ENCODE measurements at regions not wholly inside any gene's neighbourhood (a gene's known extent, or its start where the extent isn't known, plus 50 kb on each side); places are given as distances from the start of the nearest gene placed in this dataset.
"Not testable (repeated sequence)": the region's sequence is repeated elsewhere in the genome, so short reads cannot be mapped to it uniquely, and the experiment has no call there.

DNA sequence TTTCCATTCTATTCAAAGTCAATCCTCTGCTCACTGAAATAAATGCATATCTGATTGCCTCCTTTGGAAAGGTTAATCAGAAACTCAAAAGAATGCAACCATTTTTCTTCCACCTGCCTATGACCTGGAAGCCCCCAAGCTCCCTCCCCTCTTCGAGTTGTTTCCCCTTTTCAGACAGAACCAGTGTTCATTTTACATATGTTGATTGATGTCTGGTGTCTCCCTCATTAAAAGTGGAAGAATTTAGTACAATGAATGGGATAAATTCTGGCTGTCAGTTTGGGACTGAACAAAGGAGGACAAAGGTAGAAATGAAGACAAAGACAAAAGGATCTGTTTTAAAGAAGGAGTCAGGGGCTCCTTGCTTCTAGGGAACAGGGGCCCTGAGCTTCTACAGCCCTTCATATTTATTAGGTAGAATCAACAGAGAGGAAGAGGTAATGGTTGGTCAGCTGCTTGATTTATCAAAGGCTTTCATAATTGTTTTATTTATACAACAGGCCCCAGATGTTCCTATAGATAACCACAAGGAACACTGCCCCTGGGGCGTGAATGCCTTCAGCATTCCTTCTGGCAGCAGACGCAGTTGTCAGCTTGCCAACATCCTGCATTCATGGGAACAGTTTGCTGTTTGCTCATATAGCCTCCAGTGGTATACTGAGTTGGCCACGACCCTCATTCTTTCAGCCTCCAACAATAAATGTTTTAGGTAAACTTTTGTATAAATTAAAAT lies 949.8 kb upstream of the LRATD1 start:
- DNase-seq (ENCODE audit: low read depth in 2 of 2), result no peak

DNA sequence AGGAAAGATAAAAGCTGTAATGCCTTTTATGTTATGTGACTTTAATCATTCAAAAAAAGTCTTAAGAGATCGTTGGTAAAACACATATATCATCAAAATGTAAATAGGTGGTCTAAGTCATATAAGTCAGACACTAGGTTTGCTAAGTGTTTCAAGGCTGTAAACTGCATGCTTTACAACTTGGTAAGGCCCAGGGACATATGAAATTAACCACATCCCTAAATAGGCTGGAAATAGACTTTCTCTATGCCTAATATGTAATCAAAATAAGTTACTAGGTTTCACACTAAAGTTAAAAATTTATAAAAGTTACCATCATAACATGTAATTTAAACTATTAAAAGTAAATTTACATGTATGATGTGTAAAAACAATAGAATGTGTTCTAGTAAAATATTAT lies 946.3 kb upstream of the LRATD1 start:
- DNase-seq (ENCODE audit: low read depth in 2 of 2), result no peak

DNA sequence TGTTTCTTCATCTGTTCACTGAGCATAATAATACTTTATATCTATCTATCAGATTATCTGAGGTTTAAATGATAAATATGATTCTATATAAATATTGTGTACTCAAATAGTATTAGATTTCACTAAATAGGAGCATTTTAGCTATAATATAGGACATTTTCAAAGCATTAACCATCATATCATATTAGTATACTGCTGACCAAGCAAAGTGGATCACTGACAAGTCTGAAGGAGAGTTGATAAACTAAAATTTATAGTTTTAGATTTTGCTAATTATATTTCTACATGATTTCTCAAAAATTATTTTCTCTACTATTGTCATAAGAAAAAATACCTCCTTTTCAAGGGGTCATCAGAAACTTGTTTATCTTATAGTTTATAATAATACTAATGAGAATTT lies 937.8 kb upstream of the LRATD1 start:
- no peak for DNase-seq (ENCODE audit: low read depth in 2 of 2)

DNA sequence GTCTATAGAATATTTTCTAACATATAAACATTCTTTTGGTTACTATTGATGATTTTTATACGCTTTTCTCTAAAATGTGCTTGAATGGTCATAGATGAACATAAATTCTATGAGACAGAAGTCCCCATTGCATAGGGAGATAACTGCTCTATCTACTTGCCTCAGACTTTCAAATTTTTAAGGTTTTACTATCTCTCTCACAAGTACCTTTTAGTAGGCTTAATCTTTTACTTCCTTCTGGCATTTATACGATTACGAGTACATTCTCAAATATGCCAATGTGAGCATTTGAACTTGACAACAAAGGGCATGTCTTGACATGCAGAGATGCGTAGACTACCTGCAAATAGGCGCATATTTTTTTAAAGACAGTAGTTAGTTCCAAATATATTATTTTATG lies 935.9 kb upstream of the LRATD1 start:
- DNase-seq (ENCODE audit: low read depth in 2 of 2), result no peak

GRCh38 chr2:13698847-13699246 lies 933.7 kb upstream of the LRATD1 start:
- DNase-seq (ENCODE audit: low read depth in 2 of 2), result no peak

GRCh38 chr2:13699939-13700338 lies 932.6 kb upstream of the LRATD1 start:
- DNase-seq (ENCODE audit: low read depth in 2 of 2), result not testable (repeated sequence)

DNA sequence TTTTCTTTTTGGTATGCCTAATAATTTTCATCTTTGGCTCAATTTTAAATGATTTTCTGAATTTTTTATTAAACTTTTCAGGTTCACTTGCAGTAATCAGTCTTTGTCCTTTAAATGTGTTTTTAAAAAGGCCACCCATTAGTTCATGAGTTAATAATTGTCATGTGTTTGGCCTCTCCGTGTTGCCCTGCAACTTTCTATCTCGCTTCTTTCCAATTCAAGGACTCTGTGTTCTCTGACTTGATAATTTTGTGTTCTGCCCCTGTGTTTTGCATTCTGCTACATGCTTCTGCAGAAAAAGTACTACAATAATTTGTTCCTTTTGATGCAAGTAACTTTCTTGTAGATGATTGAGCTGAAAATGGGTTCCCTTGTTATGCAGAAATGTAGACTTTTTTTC lies 921.4 kb upstream of the LRATD1 start:
- no peak for DNase-seq (ENCODE audit: low read depth in 2 of 2)

DNA sequence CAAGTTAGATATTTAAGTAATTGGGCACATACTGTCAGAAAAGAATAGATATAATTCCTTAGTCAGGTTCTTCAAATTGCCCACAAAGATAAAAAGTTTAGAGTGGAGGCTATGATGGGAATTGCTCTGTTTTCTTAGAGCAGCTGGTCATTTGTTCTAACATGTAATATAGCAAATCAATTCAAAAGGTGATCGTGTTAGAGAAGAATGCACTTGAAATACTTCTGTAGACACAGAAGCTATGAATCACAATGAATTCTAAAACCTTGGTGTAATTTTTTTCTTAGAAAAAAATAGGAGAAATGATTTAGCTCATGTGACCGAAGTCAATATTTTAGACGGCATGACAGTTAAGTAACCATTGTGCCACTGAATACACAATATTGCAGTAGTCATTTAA lies 918.1 kb upstream of the LRATD1 start:
- DNase-seq (ENCODE audit: low read depth in 2 of 2), result no peak

DNA sequence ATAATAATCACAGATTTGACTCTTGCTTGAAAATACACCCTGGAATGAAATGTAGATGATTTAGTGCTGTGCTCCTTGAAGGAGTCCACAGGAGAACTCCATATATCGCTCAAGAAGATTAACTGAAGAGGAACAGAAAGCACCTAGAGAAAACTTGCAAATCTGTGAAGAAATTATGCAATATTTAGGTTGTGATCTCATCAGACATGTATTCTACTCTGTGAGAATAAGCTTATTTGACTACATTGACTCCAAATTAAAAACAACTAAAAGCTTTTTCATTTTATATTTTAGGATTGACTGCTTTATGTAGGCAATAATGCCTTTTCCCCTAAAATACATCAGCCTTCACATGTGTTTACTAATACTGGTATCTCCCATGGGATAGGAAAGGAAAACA lies 906.6 kb upstream of the LRATD1 start:
- no peak for DNase-seq (ENCODE audit: low read depth in 2 of 2)

DNA sequence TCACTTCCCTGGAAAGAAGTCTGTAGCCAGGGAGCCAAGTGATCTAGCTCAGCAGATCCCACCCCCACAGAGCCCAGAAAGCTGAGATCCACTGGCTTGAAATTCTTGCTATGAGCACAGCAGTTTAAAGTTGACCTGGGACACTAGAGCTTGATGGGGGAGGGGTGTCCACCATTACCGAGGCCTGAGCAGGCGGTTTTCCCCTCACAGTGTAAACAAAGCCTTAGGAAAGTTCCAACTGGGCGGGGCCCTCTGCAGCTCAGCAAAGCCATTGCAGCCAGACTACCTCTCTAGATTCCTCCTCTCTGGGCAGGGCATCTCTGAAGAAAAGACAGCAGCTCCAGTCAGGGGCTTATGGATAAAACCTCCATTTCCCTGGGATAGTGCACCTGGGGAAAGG lies 887.2 kb upstream of the LRATD1 start:
- no peak for DNase-seq (ENCODE audit: low read depth in 2 of 2)

- DNase-seq (ENCODE audit: low read depth in 2 of 2), result no peak
These were observed 880.6 kb upstream of the LRATD1 start for GRCh38 chr2:13751955-13752354.

DNA sequence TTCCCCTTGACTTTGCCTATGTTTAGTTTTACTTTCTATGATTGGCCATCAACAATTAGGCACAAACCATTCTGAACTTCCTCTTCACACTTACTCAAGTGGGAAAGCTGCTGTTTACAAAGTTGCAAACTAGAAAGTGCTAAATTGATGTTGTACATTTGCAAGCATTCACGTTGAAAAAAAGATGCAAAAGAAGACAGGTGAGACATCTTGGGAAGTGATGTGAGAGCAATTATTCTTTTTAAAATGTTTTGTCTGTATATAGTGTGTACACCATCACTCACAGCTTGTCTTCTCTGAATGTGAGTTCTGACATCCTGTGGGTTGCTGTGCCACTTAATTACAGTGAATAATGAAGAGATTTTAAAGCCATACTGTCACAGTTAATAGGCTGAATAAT lies 874.1 kb upstream of the LRATD1 start:
- DNase-seq (ENCODE audit: low read depth in 2 of 2), result no peak

DNA sequence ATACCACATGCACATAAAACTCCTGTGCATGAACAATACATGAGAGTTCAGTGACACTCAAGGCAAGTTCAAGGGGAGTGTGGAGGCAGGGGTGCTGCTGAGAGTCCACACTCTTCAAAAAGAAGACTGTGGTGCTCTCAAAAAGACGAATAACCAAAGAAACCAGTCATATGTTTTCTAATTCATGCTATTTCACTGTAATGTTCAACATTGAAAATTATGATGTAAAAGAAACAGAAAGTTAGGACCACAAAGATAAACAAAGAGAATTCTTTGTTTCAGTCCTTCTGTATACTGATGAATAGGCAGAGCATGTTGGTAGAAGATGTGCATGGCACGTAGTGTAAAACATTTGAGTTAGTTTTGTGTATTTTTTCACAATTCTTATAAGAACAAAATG lies 864.2 kb upstream of the LRATD1 start:
- no peak for DNase-seq (ENCODE audit: low read depth in 2 of 2)

DNA sequence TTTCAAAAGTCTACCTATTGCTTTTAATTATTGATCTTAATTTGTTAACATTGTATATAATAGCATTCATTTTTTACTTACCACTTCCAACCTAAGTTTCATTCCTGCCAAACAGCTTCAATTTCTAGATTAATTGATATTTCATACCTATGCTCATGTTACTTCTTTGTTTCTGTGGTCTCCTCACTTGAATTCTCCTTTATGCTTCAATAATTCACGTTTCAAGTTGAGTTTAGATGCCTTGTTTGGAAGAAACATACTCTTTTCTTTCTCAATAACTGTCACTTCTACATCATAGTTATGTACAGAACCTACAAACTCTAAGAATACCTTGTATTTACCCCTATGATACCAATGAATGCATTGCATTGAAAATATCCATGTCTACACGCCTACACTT lies 862.2 kb upstream of the LRATD1 start:
- no peak for DNase-seq (ENCODE audit: low read depth in 2 of 2)

DNA sequence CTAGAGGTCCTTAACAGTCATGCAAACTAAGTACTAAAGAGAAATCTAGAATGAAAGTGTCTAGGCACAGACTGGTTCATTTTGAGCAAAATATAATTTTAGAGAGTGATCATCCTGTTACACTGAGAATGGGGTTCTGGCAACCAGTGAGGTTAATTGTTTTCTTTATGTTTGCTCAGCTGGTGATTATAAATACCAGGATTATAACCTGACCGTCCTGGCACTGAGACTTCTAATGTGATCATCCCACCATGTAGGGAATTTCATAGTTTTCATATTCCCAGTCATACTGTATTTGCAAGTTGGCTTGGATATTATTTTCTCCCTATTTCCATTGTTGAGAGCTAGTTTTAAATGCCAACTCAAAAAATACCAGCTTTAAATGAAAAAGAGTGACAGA lies 852.5 kb upstream of the LRATD1 start:
- DNase-seq (ENCODE audit: low read depth in 2 of 2), result no peak

- DNase-seq (ENCODE audit: low read depth in 2 of 2), result no peak
These were observed 841.4 kb upstream of the LRATD1 start for GRCh38 chr2:13791019-13791547.

- DNase-seq (ENCODE audit: low read depth in 2 of 2), result no peak
These were observed 826.0 kb upstream of the LRATD1 start for GRCh38 chr2:13806539-13806938.

GRCh38 chr2:13813236-13813635 lies 819.3 kb upstream of the LRATD1 start:
- DNase-seq (ENCODE audit: low read depth in 2 of 2), result no peak

DNA sequence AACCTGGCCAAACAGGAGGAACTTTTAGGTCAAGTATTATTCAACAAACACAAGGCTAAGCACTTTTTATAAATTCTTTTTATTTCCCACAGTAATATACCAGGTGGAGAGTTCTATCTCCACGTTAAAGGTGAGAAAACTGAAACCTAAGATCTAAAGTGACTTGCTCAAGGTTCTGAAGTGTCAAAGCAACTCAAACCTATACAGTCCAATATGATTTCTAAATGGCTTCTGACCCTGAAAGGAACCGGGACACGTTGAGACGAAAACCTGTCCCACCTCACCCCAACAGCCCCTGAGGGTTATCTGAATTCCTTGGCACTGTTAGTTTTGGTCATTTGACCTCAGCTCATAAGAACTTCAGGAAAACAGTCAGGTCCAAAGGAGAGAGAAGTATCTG lies 814.5 kb upstream of the LRATD1 start:
- no peak for DNase-seq (ENCODE audit: low read depth in 2 of 2)

DNA sequence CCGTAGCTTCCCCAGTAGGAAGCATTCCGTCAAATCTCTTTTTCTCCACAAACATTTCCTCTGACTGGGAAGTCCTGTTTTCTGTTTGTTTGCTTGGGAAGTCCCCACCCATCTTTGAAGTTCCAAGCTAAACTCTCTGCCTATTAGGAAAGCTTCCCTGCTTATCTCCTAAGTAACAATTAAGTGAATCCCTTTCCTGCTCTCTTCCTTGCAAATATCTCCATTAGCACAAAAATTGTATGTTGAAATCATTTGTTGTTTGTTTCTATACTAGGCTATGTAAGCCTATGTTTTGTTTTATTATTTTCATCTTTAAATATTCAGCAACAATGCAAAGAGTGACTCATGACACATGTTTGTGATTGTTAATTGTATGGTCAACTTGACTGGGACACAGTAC lies 812.6 kb upstream of the LRATD1 start:
- no peak for DNase-seq (ENCODE audit: low read depth in 2 of 2)

DNA sequence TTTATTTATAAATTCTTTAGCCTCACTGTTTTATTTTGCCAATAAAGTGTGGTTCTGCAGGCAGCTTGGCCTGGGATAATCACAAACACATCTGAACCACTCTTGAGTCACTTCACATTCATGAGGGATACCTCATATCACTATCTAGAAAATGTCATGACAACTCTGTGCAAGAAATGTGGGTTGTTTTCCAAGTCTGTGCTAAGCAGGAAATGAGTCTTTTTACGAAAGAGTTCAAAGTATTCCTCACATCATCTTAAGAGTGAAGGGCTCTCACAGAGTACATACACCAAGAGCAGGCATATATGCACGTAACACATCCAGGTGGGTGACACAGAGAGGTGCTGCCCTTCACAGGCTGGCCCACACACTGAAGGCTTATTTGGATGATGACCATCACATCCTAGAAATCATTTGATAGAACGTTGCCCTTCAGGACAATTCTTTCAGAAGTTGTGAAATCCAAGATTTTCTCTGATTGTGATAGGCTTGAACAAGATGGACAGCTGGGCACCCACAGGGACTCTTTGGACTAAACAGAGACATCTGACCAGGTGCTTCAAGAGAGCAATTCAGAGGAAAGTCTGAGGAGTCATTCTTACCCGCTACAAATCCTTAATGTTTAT lies 811.1 kb upstream of the LRATD1 start:
- DNase-seq (ENCODE audit: low read depth in 2 of 2), result no peak

GRCh38 chr2:13822365-13822764 lies 810.2 kb upstream of the LRATD1 start:
- DNase-seq (ENCODE audit: low read depth in 2 of 2), result no peak

- no peak for DNase-seq (ENCODE audit: low read depth in 2 of 2)
These were observed 806.1 kb upstream of the LRATD1 start for GRCh38 chr2:13826314-13826853.
